C4-2B (cell line): ENCODE measurements at regions not wholly inside any gene's neighbourhood (a gene's known extent, or its start where the extent isn't known, plus 50 kb on each side); places are given as distances from the start of the nearest gene placed in this dataset.

Source experiments
- CTCF ChIP-seq: fragments of 450-650 bp; conservative IDR thresholded peaks from 2 replicates; pipeline ENCODE4 v1.5.1; 2017; ENCODE audit warnings: mild to moderate bottlenecking
- ZFX ChIP-seq: fragments of 450-650 bp; IDR thresholded peaks from 2 replicates; pipeline ENCODE4 v1.6.1; 2017

DNA sequence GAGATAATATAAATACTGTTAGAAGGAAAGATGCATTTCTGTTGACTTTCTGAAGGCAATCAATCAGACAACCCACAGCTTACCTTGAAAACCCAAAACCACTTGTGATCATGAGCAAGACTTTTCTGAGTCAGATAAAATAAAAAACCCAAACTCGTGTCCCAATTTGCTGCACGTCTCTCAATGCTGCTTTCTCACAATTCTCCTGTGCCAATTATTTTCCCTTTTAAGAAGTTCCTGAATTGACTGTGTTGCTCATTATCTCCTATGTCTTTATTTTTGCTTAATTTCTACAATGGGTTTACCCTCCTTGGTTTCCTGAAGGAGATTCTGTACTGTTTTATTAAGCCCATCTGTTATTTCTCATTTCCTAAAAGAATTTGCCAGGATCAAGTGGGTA, 1891.9 kb upstream of the PCDH10 start:
- TF ChIP-seq CTCF: no peak
- TF ChIP-seq ZFX: no peak
